OCI-LY7 (cell line): ENCODE measurements at regions not wholly inside any gene's neighbourhood (a gene's known extent, or its start where the extent isn't known, plus 50 kb on each side); places are given as distances from the start of the nearest gene placed in this dataset.

Source experiments
- BruUV-seq: library from RNA; stranded (reverse); fragments of 400-500 nt; replicated peaks from 2 replicates; lab custom pipeline; 2021; lab: Mats Ljungman, UMichigan
- CTCF ChIA-PET: fragments of 300-600 bp; sonication (Branson Sonifier 250); formaldehyde crosslinking; loops from one replicate; lab custom pipeline; 2022; ENCODE audit warnings: antibody characterized with exemption; ENCODE audit not compliant: unreplicated experiment; lab: Charles Lee
- POLR2A ChIA-PET: fragments of 300-600 bp; sonication (Branson Sonifier 250); formaldehyde crosslinking; loops from one replicate; lab custom pipeline; 2022; ENCODE audit warnings: antibody characterized with exemption; lab: Charles Lee
- DNase-seq: peaks from one replicate; pipeline ENCODE4 v3.0.0-alpha.2; 2015; ENCODE audit warnings: low spot score
- H2AFZ ChIP-seq: fragments of 200-600 bp; sonication (generic), shearing (Covaris generic); 2 replicates; pipeline ENCODE4 v1.6.1; 2014; ENCODE audit warnings: mild to moderate bottlenecking, antibody characterized with exemption, low read length, moderate library complexity
- H3K27ac ChIP-seq: fragments of 200-600 bp; sonication (generic); 2 replicates; pipeline ENCODE4 v1.5.1; 2014; ENCODE audit warnings: mixed run types, low read depth, mild to moderate bottlenecking, moderate library complexity, low read length, inconsistent platforms; ENCODE audit not compliant: poor library complexity, severe bottlenecking
- H3K36me3 ChIP-seq: fragments of 200-600 bp; sonication (generic); 2 replicates; pipeline ENCODE4 v1.6.1; 2014; ENCODE audit warnings: mild to moderate bottlenecking, antibody characterized with exemption, low read length, moderate library complexity, mixed read lengths; ENCODE audit not compliant: insufficient read depth
- H3K4me1 ChIP-seq: fragments of 200-600 bp; sonication (generic); 2 replicates; pipeline ENCODE4 v1.5.1; 2014; ENCODE audit warnings: mild to moderate bottlenecking, low read length; ENCODE audit not compliant: insufficient read depth, poor library complexity, severe bottlenecking
- H3K4me2 ChIP-seq: fragments of 200-600 bp; sonication (generic); 2 replicates; pipeline ENCODE4 v1.6.1; 2014; ENCODE audit warnings: mild to moderate bottlenecking, low read length
- H3K4me3 ChIP-seq: fragments of 200-600 bp; sonication (generic); 2 replicates; pipeline ENCODE4 v1.5.1; 2014; ENCODE audit warnings: mild to moderate bottlenecking, low read depth, low read length; ENCODE audit not compliant: poor library complexity, severe bottlenecking
- H3K79me2 ChIP-seq: fragments of 200-600 bp; sonication (generic); 2 replicates; pipeline ENCODE4 v1.6.1; 2016; ENCODE audit warnings: low read depth, mild to moderate bottlenecking, low read length, moderate library complexity, mixed read lengths; ENCODE audit not compliant: insufficient read depth
- H3K9me2 ChIP-seq: fragments of 200-600 bp; sonication (generic); 2 replicates; pipeline ENCODE4 v1.6.1; 2016; ENCODE audit warnings: mild to moderate bottlenecking, low read length, mixed read lengths; ENCODE audit not compliant: insufficient read depth
- H3K9me3 ChIP-seq: fragments of 200-600 bp; sonication (generic); 2 replicates; pipeline ENCODE4 v1.6.1; 2014; ENCODE audit warnings: mild to moderate bottlenecking, mixed run types, low read length, mixed read lengths
- H4K20me1 ChIP-seq: fragments of 200-600 bp; sonication (generic); 2 replicates; pipeline ENCODE4 v1.6.1; 2014; ENCODE audit warnings: mild to moderate bottlenecking, antibody characterized with exemption, low read length, moderate library complexity, mixed read lengths; ENCODE audit not compliant: insufficient read depth
- EZH2phosphoT487 ChIP-seq: fragments of 200-600 bp; sonication (generic); IDR thresholded peaks from 2 replicates; pipeline ENCODE4 v1.6.1; 2018; ENCODE audit warnings: low read depth, borderline replicate concordance, mild to moderate bottlenecking, mixed run types, antibody characterized with exemption, low read length, moderate library complexity, mixed read lengths
- intact Hi-C: fragments of 100-400 bp; cut with micrococcal nuclease; formaldehyde crosslinking; loops from one replicate; pipeline ENCODE4 v1.10.0; 2022; ENCODE audit not compliant: unreplicated experiment
- TF ChIP-seq, protein P1 (sequence below): fragments of 200-600 bp; sonication (generic); conservative IDR thresholded peaks from 2 replicates; pipeline ENCODE4 v1.5.1; 2014; ENCODE audit warnings: mild to moderate bottlenecking, antibody characterized with exemption, low read length, moderate library complexity, mixed read lengths

DNA sequence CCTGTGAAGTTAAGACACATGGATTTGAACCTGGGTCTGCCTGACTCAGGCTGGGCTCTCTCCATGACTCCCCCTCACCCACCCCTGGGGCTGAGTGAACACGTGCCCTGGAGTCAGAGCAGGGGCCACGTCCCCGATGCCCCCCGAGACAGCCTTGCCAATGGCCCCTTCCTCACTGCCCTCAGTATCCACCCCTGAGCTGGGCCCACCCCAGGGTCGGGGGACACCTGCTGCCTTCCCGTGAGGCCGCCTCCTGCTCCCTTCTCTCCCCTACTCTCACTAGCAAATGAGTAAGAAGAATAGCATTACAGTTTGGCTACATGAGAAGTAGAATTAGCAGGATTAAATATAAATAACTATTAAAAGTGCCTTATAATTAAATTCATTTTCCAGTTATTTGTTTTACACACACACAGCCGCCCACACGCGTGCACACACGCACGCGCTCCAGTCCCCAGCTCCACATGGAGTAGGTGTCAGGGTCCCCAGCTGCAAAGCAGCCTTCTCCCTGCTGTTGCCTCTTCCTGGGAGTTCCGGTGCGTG is 117.4 kb upstream of the LINGO1 start:
- no peaks in the 10 kb centered on the region for H3K9me2 ChIP-seq

DNA sequence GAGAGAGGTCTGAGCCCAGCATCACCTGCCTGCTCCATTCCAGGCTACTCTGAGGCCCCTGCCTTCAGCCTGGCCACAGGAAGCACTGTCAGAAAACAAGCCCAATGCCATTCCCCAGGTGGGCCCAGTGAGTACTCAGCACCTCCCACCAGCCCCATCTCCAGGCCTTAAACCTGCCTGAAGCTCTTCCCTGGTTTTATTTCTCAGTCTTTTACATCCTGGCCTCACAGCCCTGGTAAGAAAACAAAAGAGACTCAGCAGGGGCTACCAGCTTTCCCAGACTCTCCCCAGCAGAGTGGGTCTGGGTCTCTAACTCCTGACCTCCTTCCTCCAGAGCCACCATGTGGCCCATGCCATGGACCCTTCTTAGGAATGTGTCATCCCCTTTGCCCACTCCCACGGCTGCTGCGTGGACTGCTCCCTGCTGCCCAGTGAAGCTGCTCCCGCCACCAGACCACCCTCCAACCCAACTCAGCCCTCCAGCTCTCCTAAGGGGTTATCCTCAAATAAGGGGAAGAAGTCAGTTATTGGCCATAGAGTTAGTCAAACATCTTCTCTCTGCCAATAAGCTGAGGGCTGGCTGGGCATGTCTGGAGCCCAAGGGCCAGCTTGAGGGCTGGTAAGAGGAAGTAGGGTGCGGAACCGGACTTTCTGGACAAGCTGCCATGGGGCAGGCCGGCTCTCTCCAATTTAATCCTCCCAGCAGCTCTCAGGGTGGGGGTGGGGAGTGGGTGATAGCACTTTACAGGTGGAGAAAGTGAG is 116.7 kb upstream of the LINGO1 start:
- H2AFZ ChIP-seq = no peak overlapping the region
- no peaks in the 10 kb centered on the region for H3K4me1 ChIP-seq
- no peaks in the 10 kb centered on the region for H3K79me2 ChIP-seq
- no peaks in the 10 kb centered on the region for H3K9me3 ChIP-seq
- intact Hi-C loops = no loop called here
- CTCF ChIA-PET = no interaction called here
- H3K36me3 ChIP-seq = no peaks in the 10 kb centered on the region
- no peak overlapping the region for H3K4me3 ChIP-seq
- DNase-seq = no peak
- H3K27ac ChIP-seq = no peak overlapping the region
- H4K20me1 ChIP-seq = no peaks in the 10 kb centered on the region
- no peak for TF ChIP-seq EZH2phosphoT487
- TF ChIP-seq, protein P1, sequence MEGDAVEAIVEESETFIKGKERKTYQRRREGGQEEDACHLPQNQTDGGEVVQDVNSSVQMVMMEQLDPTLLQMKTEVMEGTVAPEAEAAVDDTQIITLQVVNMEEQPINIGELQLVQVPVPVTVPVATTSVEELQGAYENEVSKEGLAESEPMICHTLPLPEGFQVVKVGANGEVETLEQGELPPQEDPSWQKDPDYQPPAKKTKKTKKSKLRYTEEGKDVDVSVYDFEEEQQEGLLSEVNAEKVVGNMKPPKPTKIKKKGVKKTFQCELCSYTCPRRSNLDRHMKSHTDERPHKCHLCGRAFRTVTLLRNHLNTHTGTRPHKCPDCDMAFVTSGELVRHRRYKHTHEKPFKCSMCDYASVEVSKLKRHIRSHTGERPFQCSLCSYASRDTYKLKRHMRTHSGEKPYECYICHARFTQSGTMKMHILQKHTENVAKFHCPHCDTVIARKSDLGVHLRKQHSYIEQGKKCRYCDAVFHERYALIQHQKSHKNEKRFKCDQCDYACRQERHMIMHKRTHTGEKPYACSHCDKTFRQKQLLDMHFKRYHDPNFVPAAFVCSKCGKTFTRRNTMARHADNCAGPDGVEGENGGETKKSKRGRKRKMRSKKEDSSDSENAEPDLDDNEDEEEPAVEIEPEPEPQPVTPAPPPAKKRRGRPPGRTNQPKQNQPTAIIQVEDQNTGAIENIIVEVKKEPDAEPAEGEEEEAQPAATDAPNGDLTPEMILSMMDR = no peak
- POLR2A ChIA-PET = interaction anchor here (0.7 kb wide), 2 partner anchors 88 to 631 kb away, joined by 3 read pairs; no protein-coding TSS in a partner anchor
- no peak overlapping the region for H3K4me2 ChIP-seq
- no peaks in the 10 kb centered on the region for H3K9me2 ChIP-seq
- BruUV-seq = no TSS peak

More for the DNA sequence above, 117.4 kb upstream of the LINGO1 start:
- H4K20me1 ChIP-seq = no peaks in the 10 kb centered on the region
- H3K4me1 ChIP-seq = no peaks in the 10 kb centered on the region
- CTCF ChIA-PET = no interaction called here
- TF ChIP-seq, protein P1 = no peak
- no peaks in the 10 kb centered on the region for H3K9me3 ChIP-seq
- DNase-seq = no peak
- no peak overlapping the region for H3K4me2 ChIP-seq
- no peak overlapping the region for H3K4me3 ChIP-seq
- POLR2A ChIA-PET = no interaction called here
- H3K79me2 ChIP-seq = no peaks in the 10 kb centered on the region
- no TSS peak for BruUV-seq
- no peak overlapping the region for H2AFZ ChIP-seq
- no peaks in the 10 kb centered on the region for H3K36me3 ChIP-seq
- H3K27ac ChIP-seq = no peak overlapping the region
- intact Hi-C loops = loop anchor here (10.0 kb wide), 1 partner anchor 55 kb away; no protein-coding TSS in a partner anchor
